Activated gamma-delta T cell treated with anti-CD3 and anti-CD28 coated beads, Interleukin-2, amount 50 U/mL, for 16 hours (primary cell): ENCODE measurements at regions not wholly inside any gene's neighbourhood (a gene's known extent, or its start where the extent isn't known, plus 50 kb on each side); places are given as distances from the start of the nearest gene placed in this dataset.
"Not testable (repeated sequence)": the region's sequence is repeated elsewhere in the genome, so short reads cannot be mapped to it uniquely, and the experiment has no call there.

Experiments
- DNase-seq: peaks from one replicate; pipeline ENCODE4 v3.0.0-alpha.2; 2020; ENCODE audit warnings: low read depth

DNA sequence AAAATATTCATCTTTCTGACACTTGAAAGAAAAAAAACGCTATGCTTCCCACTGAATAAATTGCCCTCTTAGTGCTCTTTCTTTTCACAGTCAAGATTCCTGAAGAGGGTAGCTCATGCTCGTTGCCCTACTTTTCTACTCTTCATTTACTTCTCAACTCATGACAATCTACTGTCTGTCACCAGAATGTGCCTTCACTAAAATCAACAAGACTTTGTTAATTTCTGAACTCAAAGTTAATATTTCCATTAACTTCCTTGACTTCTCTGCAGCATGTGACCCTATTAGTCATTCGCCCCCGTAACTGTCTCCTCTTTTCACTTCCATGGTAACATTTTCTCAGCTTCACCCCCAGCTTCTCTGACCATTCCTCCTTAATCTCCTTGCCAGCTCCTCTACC is 98.9 kb upstream of the MAPRE2 start:
- no peak for DNase-seq

DNA sequence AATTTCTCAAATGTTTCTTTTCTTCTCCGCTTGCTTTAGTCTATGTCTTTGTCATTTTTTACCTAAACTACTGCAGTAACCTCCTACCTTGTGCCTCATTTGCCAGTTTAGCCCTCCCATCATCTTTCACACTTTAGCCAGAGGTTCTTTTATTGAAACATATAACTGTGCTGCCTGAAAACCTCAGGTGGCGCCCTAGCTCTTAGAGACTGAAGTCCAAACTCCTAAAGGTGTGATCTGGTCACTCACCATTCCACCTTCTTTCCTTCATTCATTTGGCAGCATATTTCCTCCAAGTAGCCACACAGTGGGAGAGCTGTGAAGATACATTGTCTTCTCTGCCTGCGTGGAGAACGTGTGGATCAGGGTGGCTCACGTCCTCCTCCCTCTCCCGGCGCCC is 98.2 kb upstream of the MAPRE2 start:
- no peak for DNase-seq

DNA sequence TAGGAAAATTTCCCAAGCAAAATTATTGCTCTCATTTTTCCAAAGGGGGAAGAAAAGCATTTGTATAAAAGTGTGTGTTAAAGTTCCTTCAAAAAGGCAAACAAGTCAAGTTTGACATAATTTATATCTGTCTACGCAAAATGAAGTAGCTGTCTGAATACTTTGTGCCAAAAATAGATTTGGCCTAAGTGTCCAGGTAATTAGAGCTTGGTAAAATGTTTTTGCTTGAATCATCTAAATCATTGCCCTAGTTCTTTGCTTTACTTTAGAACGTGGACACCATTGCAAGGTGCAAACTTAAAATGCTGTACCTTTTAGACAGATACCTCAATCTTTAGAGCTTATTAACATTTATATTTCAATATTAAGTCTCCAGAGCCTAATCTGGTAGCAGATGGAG is 97.6 kb upstream of the MAPRE2 start:
- DNase-seq, result no peak

DNA sequence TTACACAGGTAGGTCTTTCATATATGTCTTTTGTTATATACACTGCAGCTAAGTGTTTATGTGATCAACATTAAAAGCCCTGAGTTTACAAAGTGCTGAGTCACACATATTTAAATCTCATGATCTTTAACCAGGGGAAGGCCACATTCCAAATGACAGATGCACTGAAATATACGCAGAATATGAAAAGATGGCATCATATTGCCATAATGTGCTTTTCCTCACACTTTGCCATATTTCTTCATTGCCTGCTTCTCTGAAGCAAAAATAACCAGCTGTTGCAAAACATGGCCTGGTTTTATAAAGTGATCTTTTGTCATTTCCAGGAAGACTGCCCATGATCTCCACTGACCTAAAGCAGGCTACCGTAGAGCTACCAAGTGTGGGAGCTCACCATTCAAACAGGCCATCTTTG is 93.5 kb upstream of the MAPRE2 start:
- DNase-seq, result no peak

DNA sequence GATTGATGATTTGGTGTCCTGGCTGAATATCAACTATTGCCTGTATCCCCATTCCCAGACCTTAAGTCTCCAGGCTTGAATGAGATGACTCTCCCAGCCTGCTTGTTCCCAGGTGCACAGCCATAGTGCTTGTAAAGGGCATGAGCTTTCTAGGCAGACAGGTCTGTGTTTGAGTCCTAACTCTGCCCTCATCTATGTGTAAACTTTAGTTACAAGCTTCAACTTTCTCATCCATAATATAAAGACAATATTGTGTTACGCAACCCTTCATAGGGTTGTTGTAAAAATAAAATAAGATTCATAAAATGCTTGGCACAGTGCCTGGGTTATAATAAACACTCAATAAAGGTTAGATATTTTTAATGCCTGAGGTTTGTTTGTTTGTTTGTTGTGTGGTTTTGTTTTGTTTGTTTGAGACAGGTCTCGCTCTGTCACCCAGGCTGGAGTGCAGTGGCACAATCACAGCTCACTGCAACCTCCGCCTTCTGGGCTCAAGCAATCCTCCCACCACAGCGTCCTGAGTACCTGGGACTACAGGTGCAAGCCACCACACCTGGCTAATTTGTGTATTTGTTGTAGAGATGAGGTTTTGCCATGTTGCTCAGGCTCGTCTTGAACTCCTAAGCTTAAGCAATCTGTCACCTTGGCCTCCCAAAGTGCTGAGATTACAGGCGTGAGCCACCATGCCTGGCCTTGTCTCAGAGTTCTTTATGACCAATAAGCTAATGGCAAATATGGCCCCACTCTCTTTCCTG is 89.4 kb upstream of the MAPRE2 start:
- DNase-seq, result no peak

DNA sequence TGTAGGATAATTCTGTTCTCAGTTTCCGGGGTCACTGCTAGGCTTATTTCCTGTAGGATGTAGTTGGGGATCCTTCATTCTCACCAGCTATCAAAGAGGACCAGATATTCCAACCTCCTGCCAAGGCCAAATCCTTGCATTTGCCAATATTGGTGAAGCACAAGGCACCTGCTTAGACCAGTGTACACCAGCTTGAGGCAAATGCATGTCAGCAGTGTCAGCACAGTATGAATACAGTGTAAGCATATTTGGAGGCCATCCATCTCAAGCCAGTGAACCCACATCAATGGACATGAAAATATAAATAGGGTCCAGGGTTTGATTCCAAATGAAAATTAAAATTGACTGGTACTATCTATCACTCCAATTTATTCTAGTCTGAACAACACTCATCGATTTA is 88.0 kb upstream of the MAPRE2 start:
- no peak for DNase-seq

DNA sequence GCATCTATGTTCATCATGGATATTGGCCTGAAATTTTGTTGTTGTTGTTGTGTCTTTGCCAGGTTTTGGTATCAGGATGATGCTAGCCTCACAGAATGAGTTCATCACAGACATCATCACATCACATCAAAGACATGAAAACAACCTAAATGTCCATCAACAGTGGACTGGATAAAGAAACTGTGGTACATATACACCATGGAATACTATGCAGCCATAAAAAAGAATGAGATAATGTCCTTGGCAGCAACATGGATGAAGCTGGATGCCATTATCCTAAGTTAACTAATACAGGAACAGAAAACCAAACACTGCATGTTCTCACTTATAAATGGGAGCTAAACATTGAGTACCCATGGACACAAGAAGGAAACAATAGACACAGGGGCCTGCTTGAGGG is 85.7 kb upstream of the MAPRE2 start:
- not testable (repeated sequence) for DNase-seq

DNA sequence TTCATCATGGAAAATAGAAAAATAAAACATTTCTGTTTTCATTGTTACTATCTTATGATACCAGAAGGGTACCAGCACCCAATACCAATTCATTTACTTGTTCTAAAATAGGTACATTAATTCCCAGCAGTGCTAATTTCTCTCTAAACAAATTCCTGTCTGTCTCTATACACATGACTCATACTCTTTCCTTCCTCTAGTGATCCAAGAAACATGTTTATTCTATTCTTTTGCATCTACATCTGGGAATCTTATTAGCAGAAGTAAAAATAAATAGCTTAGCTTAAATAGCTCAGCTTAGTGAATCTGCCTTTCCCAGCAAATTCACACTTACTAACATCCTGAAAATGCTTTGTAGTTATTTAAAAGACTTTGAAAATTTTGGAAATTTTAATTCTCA is 84.5 kb upstream of the MAPRE2 start:
- DNase-seq, result no peak

DNA sequence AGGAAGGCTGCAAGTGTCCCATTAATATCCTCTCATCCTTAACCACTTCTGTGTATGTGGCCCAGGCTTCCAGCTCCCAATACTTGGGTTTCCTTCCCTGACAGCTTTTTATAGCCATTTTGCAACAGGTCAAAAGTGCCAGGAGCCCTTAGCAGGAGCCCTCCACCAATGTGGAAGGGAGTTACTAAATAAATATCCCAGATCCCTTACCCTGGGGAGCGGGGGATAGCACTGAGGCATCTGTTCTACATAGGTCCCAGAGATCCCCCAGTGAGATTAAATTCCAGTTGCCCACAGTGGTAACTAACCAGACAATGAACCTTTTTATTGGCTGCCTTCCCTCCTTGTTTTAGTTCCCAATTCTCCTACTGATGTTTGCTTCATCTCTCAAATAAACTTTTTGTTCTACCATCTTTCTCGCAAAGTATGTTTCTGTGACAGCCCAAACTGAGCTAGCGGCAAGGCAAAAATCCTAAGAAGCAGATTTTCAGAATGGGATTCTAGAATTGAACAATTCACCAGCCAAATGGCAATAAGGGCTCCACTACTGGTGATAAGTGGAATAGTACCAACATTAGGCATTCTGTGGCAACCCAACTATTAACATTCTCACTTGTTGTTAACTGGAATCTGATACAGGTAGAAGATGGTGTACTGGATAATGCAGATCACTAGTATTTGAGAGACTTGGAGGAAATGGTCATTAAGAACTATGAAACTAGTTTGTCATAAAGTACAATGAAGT is 83.9 kb upstream of the MAPRE2 start:
- no peak for DNase-seq

DNA sequence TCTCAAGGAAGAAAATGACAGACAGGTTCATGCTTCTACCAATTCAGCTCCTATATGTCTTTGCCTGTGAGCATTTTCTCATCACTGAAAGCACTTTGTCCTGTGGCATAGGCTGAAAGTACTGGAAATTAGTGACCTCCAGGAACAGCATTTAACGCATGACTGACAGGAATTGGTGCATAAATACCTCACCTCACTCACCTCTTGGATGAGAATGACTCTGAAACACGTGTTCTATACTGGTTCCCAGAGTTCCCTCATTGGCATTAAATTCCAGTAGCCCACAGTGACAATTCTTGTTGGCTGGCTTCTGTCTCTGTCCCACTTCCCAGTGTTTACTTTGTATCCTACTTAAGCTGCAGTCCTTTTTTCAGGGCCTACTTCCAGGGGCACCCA is 83.4 kb upstream of the MAPRE2 start:
- DNase-seq, result no peak

DNA sequence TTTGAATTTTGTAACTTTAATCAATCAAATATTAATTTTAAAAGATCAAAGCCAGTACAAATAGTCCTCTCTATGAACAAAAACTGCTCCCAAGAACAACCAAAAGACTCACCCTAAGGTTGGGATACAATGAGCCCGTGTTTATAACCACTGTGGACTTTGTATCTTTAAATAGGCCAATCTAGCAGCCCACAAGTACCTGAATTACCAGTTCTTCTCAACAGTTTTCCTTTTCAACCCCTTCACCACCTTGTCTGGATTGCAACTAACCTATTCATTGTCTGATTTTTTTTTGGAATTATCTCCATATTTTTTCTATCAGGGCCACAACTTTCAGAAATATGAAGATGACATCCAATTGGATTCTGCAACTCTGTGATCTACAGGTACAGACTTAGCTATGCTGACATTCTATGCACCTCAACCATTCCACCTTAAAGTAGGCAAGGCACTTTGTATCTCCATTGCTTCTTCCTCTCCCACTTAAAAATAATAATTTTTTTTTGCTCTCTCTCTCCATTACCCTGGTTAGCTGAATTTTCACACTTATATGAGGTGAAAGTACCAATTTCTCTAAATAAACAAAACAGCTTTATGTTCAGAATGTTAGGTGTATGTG is 81.9 kb upstream of the MAPRE2 start:
- no peak for DNase-seq

DNA sequence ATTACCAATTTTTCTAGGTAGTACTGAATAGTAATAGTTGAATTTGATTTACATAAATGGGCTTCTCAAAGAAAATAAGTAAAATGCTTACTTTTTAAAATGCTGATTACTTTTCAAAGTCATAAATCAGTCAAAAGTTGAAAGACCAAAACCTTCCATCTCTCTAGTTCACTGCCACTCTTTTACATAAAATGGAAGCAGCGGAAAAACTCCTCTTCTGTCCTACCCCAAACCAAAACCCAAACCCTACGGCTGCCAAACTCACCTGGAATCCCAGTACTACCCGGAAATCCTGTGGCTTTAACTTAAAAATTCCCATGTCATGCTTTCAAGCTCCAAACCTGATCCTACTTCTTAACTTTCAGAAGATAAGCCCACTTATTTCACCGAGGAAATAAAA is 81.2 kb upstream of the MAPRE2 start:
- DNase-seq, result no peak

DNA sequence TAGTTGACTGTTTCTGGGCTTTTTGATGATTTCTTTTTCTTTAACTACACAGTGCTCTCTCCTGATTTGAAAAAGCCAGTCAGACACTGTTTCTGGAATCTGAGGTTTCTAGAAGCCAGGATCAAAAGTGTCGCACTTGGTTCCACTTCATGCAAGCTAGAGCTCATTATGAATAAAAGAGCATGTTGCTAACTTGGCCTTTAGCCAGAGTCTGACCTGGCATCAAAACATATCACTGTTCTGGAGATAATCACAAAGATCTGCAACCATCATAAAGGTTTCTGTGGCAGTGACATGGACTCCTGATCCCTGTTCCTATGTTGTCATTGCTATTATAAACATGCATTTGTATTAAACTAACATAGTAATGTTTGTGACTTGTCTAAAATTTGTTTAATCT is 76.1 kb upstream of the MAPRE2 start:
- no peak for DNase-seq

DNA sequence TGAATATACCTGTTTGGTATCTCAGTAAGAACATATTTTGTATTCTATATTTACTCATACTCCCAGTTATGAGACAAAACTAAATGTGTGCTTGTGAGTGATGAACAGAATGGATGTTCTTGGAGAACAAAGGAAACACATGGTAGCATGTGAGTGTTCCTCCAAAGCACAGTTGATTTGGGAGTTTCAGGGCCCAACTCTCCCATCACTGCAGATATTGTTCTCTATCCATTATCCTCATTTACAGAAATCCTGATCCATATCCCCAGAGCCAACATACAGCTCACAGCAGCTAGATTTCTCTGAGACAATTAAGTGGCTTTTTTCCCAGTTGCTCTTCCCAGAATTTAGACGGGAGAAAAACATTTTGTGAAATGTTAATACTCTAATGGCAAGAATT is 75.6 kb upstream of the MAPRE2 start:
- DNase-seq, result no peak

DNA sequence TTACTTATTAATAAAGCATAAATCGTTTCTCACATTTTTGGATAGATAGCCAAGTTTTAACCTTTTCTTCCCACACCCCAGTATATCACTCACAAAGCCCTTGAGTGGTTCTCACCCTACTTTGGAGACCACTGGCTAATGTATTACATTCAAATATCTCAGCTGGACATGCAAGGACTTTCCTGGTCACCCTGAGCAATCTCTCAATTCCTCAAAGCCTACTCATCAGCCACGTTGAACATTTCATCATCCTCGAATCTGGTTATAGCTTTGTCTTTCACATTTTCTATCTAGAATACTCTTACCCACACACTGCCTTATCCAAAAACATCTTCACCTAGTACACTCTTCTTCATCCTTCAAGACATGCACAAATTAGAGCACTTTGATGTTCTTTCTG is 71.1 kb upstream of the MAPRE2 start:
- DNase-seq, result no peak

DNA sequence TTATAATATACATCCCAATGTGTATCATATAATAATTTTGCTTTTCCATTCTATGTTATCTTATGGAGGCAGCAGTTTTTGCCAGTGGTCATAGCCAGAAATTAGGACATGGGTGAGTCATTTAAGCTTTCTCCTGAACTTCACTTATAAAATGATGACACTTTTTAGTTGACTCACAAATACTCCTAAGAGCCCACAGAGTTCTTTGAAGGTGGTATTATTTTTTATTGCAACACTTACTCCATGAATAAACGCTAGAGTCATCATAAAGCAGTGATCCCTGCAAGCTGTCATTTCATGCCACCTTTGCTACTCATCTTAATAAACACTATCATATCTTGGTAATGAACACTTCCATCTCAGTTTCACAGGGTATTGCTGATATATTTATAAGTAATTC is 69.9 kb upstream of the MAPRE2 start:
- DNase-seq, result no peak

DNA sequence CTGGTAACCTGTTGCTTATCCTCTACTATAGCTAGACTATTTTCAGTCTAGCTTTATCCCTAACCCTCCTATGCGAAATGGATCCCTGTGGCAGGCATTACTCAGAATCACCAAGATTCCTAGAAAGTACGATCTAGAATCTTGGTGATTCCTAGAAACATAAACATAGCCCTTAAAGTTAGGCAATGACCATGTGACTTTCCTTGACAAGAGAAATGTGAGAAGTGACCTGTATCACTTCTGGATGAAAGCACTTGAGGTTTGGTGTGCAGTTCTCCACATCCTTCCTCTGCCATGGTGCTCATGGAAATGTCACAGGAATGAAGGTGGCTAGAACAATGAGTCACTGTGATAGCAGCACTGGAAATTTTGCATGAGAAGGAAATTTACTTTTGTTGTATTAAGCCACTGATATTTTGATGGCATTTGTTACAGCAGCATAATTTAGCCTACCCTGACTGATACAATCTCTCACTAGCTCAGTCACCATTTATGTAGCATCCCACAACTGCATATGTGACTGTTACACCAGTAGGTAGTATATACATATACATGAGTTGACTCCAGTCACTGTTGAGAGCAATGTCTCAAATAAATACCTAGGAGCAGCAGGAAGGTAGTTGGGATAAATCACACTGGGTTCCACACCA is 68.3 kb upstream of the MAPRE2 start:
- no peak for DNase-seq

DNA sequence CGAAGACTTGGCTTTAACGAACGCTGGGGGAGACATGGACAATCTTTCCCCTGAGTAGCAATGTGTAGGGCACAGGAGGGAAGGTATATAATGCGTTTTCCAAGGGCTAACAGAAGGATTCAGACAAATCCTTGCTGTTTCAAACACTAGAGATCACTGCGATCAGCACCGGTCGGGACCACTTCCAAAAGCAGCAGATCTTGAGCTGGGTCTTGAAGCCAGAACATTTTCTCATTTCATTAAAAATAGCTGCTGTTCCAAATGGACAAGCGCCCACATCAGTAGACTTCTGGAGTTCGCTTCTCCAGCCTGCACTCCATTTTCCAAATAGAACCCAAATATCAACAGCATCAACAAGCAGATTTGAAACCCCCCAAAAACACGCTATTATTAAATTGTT is 65.1 kb upstream of the MAPRE2 start:
- no peak for DNase-seq

DNA sequence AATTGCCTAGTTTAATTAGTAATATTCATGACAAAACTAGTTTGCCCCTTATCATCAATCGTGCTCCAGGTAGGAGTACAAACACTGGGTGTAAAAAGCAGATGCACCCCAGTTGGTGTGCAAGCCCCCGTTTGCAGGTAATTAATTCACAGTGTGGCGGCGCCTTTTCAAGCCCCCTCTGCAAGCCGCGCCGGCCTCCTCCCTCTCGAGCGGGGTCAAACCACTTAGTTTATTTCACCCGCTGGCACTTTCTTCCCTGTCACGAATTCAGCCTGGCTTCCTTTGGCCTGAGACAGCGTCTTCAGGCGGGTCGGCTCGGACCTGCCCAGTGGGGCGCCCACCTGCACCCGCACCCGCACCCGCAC is 64.7 kb upstream of the MAPRE2 start:
- no peak for DNase-seq

DNA sequence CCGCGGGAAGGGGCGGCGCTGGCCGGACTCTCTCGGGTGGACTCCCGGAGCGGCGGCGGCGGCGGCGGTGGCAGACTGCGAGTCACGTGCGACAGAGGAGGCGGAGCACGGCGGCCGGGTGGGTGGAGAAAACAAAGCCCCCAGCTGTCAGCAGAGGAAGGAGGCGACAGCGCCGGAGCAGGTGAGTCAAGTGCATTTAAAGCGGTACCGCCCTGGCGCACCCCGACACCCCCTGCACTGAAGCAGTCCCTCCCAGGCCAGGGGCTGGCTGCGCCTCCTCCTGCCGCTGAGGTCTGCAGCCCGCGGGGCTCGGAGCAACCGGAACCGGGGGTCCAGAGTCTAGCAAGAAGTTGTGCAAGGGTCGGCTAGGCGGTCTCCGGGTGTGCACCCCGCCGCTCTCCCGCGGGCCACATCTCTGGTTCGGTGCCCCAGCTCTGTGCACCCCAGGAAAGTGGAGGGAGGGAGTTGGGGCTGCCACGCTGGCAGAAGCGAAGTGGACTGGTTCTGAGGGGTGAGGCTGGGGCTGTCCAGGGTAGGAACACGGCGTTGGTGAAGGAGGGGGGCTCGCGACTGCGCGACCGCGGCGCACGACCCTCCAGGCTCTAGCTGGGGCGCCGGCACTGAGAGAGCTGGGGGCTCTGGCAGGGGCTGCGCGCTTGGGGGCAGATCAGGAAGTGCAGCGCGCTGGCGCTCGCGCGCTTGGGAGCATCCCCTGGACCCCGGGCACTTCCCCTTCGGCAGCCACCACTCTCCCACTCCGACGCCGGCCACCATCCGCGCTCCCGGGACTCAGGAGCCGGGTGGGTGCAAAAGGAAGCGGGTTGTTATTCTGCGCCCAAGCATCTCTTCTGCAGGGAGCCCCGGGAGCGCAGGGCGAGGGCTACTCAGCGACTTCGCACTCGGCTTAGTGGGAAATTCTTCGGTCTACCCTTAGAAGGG is 64.0 kb upstream of the MAPRE2 start:
- peak; percentile 70 for DNase-seq

DNA sequence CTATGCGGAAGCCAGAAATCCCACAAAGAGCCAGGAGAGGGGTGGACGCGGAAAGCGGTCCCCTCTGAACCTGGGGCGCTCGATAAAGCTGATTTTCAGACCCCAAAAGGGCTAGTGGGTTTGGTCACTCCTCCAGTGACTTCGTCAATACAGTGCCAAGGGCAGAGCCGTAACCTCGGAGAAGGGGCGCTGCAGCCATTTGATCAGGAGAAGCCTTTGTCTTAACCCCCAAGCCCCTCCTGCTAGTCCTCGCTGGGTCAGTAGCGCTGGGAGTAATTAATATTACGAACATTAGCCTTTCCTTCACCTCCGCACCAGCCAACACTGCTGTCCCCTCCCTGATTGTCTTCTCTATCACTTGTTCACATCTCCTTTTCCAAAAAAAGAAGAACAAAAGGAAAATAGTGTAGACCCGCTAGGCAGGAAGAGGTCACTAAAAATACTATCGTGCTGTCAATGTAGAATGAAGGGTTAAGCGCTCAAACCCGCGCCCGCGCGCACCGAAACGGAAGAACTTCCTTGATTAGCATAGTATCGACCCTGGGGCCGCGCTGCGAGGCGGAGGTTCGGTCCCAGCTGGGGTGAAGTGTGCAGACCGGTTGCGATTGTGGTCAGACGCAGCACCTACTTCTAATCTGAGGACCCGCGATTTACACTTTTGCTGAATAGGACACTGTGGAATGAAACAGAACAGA is 63.2 kb upstream of the MAPRE2 start:
- DNase-seq, result peak; percentile 27
